ENCODE measurements at regions not wholly inside any gene's neighbourhood (a gene's known extent, or its start where the extent isn't known, plus 50 kb on each side); places are given as distances from the start of the nearest gene placed in this dataset.

DNA sequence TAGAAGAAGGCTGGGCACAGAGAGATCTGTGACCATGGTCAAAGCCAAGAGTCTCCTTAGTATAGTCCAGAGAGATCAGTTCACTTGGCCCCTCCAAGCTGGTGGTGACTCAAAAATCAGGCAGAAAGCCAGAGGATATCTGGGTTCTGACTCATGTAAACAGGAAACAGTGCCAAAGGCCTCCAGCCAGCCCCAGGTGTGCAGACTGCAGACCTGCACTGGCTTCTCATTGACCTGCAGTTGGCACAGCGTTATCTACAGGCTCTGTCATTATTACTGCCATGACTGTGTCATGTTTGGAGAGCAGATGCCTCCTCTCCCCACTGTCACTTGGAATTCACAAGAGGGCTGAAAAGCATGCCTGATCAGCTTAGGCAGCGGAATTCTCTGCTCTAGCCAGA, 295.7 kb upstream of the PRKD1 start:
- Histone ChIP-seq H3K27me3 (no peaks in the 10 kb centered on the region), H3K4me3 (replicated peaks in 1 of 3) (no peak overlapping the region), H3K9me3 (no peaks in the 10 kb centered on the region), H3K36me3 (no peaks in the 10 kb centered on the region), H3K27ac (peak overlapping the region; percentile 34 to 70 (median 65)), H3K4me1 (peaks cover 24 to 31% of the 10 kb centered on the region in 2 donors)
- WGBS, 2 donors, result 13 to 20% methylated on average over 2 of the region's 2 CpGs
- peak; percentile 89 to 92 for DNase-seq
- TF ChIP-seq, protein P1, sequence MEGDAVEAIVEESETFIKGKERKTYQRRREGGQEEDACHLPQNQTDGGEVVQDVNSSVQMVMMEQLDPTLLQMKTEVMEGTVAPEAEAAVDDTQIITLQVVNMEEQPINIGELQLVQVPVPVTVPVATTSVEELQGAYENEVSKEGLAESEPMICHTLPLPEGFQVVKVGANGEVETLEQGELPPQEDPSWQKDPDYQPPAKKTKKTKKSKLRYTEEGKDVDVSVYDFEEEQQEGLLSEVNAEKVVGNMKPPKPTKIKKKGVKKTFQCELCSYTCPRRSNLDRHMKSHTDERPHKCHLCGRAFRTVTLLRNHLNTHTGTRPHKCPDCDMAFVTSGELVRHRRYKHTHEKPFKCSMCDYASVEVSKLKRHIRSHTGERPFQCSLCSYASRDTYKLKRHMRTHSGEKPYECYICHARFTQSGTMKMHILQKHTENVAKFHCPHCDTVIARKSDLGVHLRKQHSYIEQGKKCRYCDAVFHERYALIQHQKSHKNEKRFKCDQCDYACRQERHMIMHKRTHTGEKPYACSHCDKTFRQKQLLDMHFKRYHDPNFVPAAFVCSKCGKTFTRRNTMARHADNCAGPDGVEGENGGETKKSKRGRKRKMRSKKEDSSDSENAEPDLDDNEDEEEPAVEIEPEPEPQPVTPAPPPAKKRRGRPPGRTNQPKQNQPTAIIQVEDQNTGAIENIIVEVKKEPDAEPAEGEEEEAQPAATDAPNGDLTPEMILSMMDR (IDR thresholded peaks at IDR 0.05), result no peak
- TF ChIP-seq POLR2A (IDR thresholded peaks at IDR 0.05), result no peak
- intact Hi-C loops (cut with DNase I), result no loop called here

DNA sequence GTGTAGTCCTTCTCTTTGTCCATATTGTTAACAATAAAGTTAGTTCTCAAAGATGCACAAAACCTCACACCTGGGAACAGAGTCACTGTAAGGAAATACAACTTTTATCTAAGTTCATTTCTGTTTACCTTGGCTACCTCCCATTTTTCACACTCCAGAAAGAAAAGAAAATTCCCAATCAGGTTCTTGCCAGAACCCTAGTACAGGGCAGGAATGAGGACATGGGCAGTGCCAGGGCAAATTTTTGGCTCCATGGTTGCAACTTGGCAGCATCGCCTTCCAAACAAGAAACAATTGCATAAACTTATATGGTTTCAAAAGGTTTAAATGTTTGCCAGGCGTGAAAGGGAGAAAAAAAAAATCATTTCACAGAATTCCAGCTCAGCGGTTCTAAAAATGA, 296.3 kb upstream of the PRKD1 start:
- no peaks in the 10 kb centered on the region for H3K9me3 ChIP-seq
- peak; percentile 8 to 58 for DNase-seq
- no peak overlapping the region for H3K4me3 ChIP-seq (replicated peaks in 1 of 3)
- 64 to 82% methylated on average over 3 of the region's 3 CpGs for WGBS, 2 donors
- H3K27ac ChIP-seq, result peak overlapping the region; percentile 34 to 70 (median 65)
- H3K27me3 ChIP-seq, result no peaks in the 10 kb centered on the region
- intact Hi-C loops (cut with DNase I), result no loop called here
- peaks cover 24 to 32% of the 10 kb centered on the region in 2 donors for H3K4me1 ChIP-seq
- no peak for TF ChIP-seq POLR2A (IDR thresholded peaks at IDR 0.05)
- TF ChIP-seq, protein P1 (IDR thresholded peaks at IDR 0.05), result no peak
- H3K36me3 ChIP-seq, result no peaks in the 10 kb centered on the region

DNA sequence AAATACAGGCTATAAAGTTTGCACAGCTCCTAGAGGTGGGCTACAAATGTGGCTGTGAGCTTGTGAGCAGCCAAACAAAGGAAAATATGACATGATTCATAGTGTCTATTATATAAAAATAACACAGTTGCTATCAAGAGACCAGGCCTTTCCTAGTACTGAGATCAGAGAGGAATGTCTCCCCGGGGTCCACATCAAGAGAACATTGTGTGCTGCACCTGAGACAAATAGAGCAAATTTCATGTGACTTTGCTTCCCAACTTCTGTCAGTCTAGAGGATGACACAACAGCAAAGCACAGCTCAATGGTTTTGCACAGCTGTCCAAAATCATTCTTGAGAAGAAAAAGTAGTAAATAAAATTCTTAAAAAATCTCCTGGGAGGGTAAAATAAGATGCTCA, 297.5 kb upstream of the PRKD1 start:
- Histone ChIP-seq H3K36me3 (no peaks in the 10 kb centered on the region), H3K4me1 (peaks cover 24 to 32% of the 10 kb centered on the region in 2 donors), H3K9me3 (no peaks in the 10 kb centered on the region), H3K4me3 (replicated peaks in 1 of 3) (no peak overlapping the region), H3K27ac (no peak overlapping the region), H3K27me3 (no peaks in the 10 kb centered on the region)
- intact Hi-C loops (cut with DNase I), result no loop called here
- WGBS, 2 donors, result 83 to 96% methylated on average over 1 of the region's 1 CpG
- DNase-seq, result no peak
- TF ChIP-seq, protein P1 (IDR thresholded peaks at IDR 0.05), result no peak
- no peak for TF ChIP-seq POLR2A (IDR thresholded peaks at IDR 0.05)

DNA sequence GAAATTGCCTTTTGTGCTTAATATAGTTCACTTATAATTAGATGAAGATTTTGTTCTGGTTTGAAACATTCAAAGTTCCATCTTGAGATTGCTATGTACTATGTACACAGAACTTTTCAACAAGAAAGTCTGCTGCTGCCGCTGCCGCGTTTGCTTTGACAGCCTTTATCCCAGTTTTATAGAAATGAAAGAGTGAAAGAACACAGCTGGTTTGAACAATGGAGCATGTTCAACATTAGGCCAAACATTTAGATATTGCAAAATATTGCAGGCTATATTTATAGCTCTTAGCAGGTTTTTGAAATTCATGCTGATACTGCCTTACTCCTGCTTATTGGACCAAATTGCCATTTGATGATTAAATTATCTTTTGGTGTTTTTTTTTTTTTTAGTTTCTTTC, 299.8 kb upstream of the PRKD1 start:
- Histone ChIP-seq H3K27me3 (no peaks in the 10 kb centered on the region), H3K9me3 (no peaks in the 10 kb centered on the region), H3K4me1 (peaks cover 24 to 32% of the 10 kb centered on the region in 2 donors), H3K27ac (peak overlapping the region; percentile 22 to 70 (median 52)), H3K36me3 (no peaks in the 10 kb centered on the region), H3K4me3 (replicated peaks in 1 of 3) (no peak overlapping the region)
- intact Hi-C loops (cut with DNase I), result no loop called here
- 24 to 31% methylated on average over 3 of the region's 3 CpGs for WGBS, 2 donors
- peak; percentile 37 to 51 for DNase-seq
- no peak for TF ChIP-seq POLR2A (IDR thresholded peaks at IDR 0.05)
- TF ChIP-seq, protein P1 (IDR thresholded peaks at IDR 0.05), result no peak

DNA sequence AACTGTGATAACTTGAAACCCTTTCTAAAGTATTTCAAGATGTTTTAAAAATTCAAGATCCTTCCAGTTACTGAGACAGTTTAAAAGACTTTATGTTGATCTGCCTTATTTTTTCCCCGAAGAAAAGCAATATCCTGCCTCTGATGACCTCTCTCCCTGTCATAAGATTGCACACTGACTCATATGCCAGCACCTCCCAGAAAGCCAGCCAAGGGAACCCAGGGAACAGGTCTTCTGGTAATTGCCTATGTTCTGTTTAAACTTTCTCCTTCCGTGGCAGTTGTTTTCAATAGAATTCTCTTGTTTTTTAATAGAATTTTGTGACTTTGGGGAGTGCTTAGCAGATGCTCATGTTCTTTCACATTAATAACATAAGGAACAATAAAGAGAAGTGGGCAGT, 300.2 kb upstream of the PRKD1 start:
- H3K27me3 ChIP-seq, result no peaks in the 10 kb centered on the region
- intact Hi-C loops (cut with DNase I), result no loop called here
- peak overlapping the region; percentile 29 to 70 (median 52) for H3K27ac ChIP-seq
- DNase-seq, result peak; percentile 56 to 68
- H3K9me3 ChIP-seq, result no peaks in the 10 kb centered on the region
- WGBS, 2 donors, result 7 to 9% methylated on average over 2 of the region's 2 CpGs
- H3K4me1 ChIP-seq, result peaks cover 24 to 32% of the 10 kb centered on the region in 2 donors
- no peak overlapping the region for H3K4me3 ChIP-seq (replicated peaks in 1 of 3)
- no peaks in the 10 kb centered on the region for H3K36me3 ChIP-seq
- TF ChIP-seq, protein P1 (IDR thresholded peaks at IDR 0.05), result no peak
- TF ChIP-seq POLR2A (IDR thresholded peaks at IDR 0.05), result no peak
